Ovary (tissue), 3 donors: ENCODE measurements at regions not wholly inside any gene's neighbourhood (a gene's known extent, or its start where the extent isn't known, plus 50 kb on each side); places are given as distances from the start of the nearest gene placed in this dataset.

Experiments
- CTCF ChIP-seq, 3 donors: fragments of 450-650 bp in 2 of 3; fragments of 200-600 bp in 1 of 3; IDR thresholded peaks; one replicate each; pipeline versions ENCODE4 v1.5.1 to v1.8.0; 2016 to 2022; ENCODE audit warnings: antibody characterized with exemption in 3 of 3, mild to moderate bottlenecking in 1 of 3
- POLR2A ChIP-seq: fragments of 450-650 bp; IDR thresholded peaks from one replicate; pipeline ENCODE4 v1.6.1; 2017; ENCODE audit warnings: antibody characterized with exemption, mild to moderate bottlenecking, moderate library complexity
- donor health status: DM: no; HTN: no; CAD: no.

- no peak for TF ChIP-seq CTCF (IDR thresholded peaks at IDR 0.05)
- TF ChIP-seq POLR2A: no peak
Observed at GRCh38 chr13:105692769-105693168, 842.7 kb downstream of the EFNB2 start.
